ENCODE measurements at regions not wholly inside any gene's neighbourhood (a gene's known extent, or its start where the extent isn't known, plus 50 kb on each side); places are given as distances from the start of the nearest gene placed in this dataset.

DNA sequence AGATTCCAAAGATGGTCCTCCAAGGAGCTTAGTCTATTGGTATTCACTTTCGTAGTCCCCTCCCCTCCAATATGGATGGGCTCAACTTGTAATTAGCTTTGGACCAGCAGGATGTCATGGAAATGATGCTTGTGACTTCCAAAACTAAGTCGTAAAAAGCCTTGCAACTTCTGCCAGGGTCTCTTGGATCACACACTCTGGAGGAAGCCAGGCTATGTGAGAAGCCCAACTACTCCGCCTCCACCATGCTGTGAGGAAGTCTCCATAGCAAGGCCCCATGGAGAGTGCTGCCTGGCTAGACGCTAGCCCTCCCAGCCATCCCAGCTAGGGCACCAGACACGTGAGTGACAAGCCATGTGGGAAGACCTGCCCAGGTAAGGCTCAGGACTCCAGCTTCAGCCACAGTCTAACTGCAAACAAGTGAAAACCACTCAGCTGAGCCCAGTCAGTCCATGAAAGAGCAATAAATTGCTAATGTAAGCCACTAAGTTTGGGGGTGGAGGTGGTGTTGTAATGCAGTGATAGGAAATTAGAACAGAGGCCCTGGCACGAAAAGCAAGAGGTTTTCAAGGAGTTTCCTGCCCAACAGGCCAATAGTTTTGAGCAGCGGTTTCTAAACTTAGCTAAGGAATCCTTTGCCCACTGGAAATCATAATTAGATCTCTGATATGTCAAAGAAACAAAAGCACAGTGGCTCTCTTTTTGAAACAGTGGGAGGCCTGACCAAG lies 77.5 kb upstream of the GLI2 start:
- ATAC-seq (no peak), DNase-seq (no peak)
- Histone ChIP-seq H3K36me3 (no peaks in the 10 kb centered on the region), H3K27ac (no peak overlapping the region), H3K4me1 (peaks cover 0 to 4% (median 0%) of the 10 kb centered on the region in 4 donors), H3K9me3 (no peaks in the 10 kb centered on the region), H3K27me3 (no peaks in the 10 kb centered on the region), H3K4me3 (no peak overlapping the region)
- TF ChIP-seq, protein P1, sequence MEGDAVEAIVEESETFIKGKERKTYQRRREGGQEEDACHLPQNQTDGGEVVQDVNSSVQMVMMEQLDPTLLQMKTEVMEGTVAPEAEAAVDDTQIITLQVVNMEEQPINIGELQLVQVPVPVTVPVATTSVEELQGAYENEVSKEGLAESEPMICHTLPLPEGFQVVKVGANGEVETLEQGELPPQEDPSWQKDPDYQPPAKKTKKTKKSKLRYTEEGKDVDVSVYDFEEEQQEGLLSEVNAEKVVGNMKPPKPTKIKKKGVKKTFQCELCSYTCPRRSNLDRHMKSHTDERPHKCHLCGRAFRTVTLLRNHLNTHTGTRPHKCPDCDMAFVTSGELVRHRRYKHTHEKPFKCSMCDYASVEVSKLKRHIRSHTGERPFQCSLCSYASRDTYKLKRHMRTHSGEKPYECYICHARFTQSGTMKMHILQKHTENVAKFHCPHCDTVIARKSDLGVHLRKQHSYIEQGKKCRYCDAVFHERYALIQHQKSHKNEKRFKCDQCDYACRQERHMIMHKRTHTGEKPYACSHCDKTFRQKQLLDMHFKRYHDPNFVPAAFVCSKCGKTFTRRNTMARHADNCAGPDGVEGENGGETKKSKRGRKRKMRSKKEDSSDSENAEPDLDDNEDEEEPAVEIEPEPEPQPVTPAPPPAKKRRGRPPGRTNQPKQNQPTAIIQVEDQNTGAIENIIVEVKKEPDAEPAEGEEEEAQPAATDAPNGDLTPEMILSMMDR (IDR thresholded peaks at IDR 0.05): no peak
- TF ChIP-seq POLR2A (IDR thresholded peaks at IDR 0.05): no peak
- 70% methylated on average over 3 of the region's 7 CpGs for WGBS (ENCODE audit: insufficient coverage, low coverage, low lambda C conversion rate, missing lambda C conversion rate)
- intact Hi-C loops (cut with DNase I): no loop called here

DNA sequence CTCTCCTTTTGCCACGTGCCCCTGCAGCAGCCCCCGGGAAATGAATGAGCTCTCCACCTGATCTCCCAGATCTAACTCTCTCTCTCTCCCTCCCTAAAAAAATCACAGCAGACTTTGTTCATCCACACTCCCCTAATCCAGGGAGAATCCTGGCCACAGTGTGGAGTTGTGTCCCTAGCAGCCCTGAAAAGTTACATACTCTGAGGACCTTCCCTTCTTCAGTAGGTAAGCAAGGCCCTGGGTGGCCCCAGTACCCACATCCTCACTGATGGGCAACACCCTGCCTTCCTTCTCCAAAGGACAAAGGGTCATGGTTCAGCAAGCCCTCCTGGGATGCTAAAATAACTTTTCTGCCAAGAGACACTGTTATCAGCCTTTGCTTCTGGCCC lies 76.9 kb upstream of the GLI2 start:
- Histone ChIP-seq H3K4me3 (no peak overlapping the region), H3K27ac (no peak overlapping the region), H3K4me1 (peaks cover 0 to 4% (median 0%) of the 10 kb centered on the region in 4 donors), H3K27me3 (no peaks in the 10 kb centered on the region), H3K9me3 (no peaks in the 10 kb centered on the region), H3K36me3 (no peaks in the 10 kb centered on the region)
- TF ChIP-seq, protein P1 (IDR thresholded peaks at IDR 0.05): no peak
- TF ChIP-seq POLR2A (IDR thresholded peaks at IDR 0.05): no peak
- WGBS (ENCODE audit: insufficient coverage, low coverage, low lambda C conversion rate, missing lambda C conversion rate): no CpG with 5 or more reads among the region's 2 CpGs
- ATAC-seq: no peak
- intact Hi-C loops (cut with DNase I): no loop called here
- DNase-seq: no peak

DNA sequence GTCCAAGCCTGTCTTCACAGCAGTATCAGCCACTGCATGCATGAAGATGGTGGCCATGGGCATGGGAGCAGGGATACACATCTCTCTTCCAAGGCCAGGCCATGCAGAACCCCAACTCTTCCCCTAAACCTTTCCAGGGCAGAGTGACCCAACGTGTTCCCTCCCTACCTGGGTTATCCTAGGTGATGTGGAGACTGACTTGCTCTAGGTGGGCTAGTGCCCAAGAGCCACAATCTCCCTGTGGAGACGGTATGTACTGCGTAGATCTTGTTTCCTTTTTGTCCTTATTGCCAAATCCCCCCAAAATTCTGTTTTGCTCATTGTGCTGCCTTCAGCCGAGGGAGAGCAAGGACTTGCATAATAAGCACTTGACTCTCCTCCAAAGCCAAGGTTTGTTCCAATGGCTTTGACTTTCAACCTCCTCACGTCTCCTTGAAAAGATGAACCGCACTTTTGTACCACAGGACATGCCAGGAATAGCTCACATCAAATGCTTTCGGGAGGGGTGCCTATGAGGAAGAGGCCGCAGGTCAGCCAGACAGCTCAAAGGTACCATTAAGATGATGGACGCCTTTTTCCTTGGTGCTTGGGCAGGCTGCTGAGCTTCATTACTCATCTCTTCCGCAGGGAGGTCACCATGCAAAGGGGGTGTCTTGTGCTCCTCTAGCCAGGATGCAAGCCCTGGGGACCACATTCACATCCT lies 76.2 kb upstream of the GLI2 start:
- 88% methylated on average over 8 of the region's 10 CpGs for WGBS (ENCODE audit: insufficient coverage, low coverage, low lambda C conversion rate, missing lambda C conversion rate)
- Histone ChIP-seq H3K4me1 (peaks cover 0 to 4% (median 0%) of the 10 kb centered on the region in 4 donors), H3K27me3 (no peaks in the 10 kb centered on the region), H3K9me3 (no peaks in the 10 kb centered on the region), H3K4me3 (no peak overlapping the region), H3K27ac (no peak overlapping the region), H3K36me3 (no peaks in the 10 kb centered on the region)
- no peak for TF ChIP-seq POLR2A (IDR thresholded peaks at IDR 0.05)
- DNase-seq (no peak), ATAC-seq (no peak)
- intact Hi-C loops (cut with DNase I): no loop called here

DNA sequence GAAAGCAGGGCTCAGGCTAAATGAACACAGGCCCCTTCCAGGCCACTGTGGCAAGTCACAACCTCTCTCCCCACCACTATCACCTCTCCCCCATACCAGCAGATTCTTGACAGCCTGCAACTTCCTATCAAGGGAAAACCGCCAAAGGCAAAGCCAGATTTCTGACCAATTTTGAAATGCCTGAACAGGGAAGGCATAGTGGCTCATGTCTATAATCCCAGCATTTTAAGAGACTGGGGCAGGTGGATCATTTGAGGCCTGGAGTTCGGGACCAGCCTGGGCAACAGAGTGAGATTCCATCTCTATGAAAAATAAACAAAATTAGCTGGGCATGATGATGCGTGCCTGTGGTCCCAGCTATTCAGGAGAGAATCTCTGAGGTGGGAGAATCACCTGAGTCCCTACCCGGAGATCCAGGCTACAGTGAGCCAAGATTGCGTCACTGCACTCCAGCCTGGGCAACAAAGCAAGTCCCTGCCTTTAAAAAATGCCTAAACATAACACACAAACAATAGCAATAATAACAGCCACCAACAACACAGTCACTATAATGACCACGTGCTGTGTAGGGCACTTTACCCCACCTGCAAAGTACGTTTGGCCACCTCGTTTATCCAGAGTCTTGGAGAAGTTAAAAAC lies 75.5 kb upstream of the GLI2 start:
- DNase-seq: no peak
- intact Hi-C loops (cut with DNase I): no loop called here
- Histone ChIP-seq H3K27ac (no peak overlapping the region), H3K4me3 (no peak overlapping the region), H3K36me3 (no peaks in the 10 kb centered on the region), H3K27me3 (no peaks in the 10 kb centered on the region), H3K4me1 (peaks cover 0 to 4% (median 0%) of the 10 kb centered on the region in 4 donors), H3K9me3 (no peaks in the 10 kb centered on the region)
- WGBS (ENCODE audit: insufficient coverage, low coverage, low lambda C conversion rate, missing lambda C conversion rate): 77% methylated on average over 5 of the region's 8 CpGs
- TF ChIP-seq POLR2A (IDR thresholded peaks at IDR 0.05): no peak
- TF ChIP-seq, protein P1 (IDR thresholded peaks at IDR 0.05): no peak
- peak in 1 of 4 donors; percentile 18 for ATAC-seq
